EH (cell line): ENCODE measurements at regions not wholly inside any gene's neighbourhood (a gene's known extent, or its start where the extent isn't known, plus 50 kb on each side); places are given as distances from the start of the nearest gene placed in this dataset.
"Not testable (repeated sequence)": the region's sequence is repeated elsewhere in the genome, so short reads cannot be mapped to it uniquely, and the experiment has no call there.

Source experiments
- DNase-seq: peaks from one replicate; pipeline ENCODE4 v3.0.0-alpha.2; 2015; ENCODE audit warnings: low read depth

GRCh38 chrX:9342561-9343051 is 122.3 kb upstream of the TBL1X start:
- DNase-seq = peak; percentile 87

- no peak for DNase-seq
These were observed 120.9 kb upstream of the TBL1X start for GRCh38 chrX:9343971-9344370.

GRCh38 chrX:9345957-9346356 is 118.9 kb upstream of the TBL1X start:
- no peak for DNase-seq

GRCh38 chrX:9349572-9350494 is 115.0 kb upstream of the TBL1X start:
- DNase-seq = peak; percentile 58

GRCh38 chrX:9351126-9351525 is 113.7 kb upstream of the TBL1X start:
- no peak for DNase-seq

- DNase-seq = no peak
These were observed 112.6 kb upstream of the TBL1X start for GRCh38 chrX:9352243-9352642.

GRCh38 chrX:9352694-9353411 is 112.0 kb upstream of the TBL1X start:
- DNase-seq = peak; percentile 70

- no peak for DNase-seq
These were observed 109.9 kb upstream of the TBL1X start for GRCh38 chrX:9354918-9355317.

- DNase-seq = no peak
These were observed 109.1 kb upstream of the TBL1X start for GRCh38 chrX:9355739-9356138.

- DNase-seq = peak; percentile 75
These were observed 108.0 kb upstream of the TBL1X start for GRCh38 chrX:9356846-9357245.

GRCh38 chrX:9357518-9358114 is 107.2 kb upstream of the TBL1X start:
- no peak for DNase-seq

GRCh38 chrX:9362363-9362928 is 102.4 kb upstream of the TBL1X start:
- DNase-seq = no peak

- DNase-seq = no peak
These were observed 97.4 kb upstream of the TBL1X start for GRCh38 chrX:9367421-9367820.

GRCh38 chrX:9368262-9368661 is 96.6 kb upstream of the TBL1X start:
- DNase-seq = no peak

- no peak for DNase-seq
These were observed 95.0 kb upstream of the TBL1X start for GRCh38 chrX:9369802-9370291.

GRCh38 chrX:9370893-9371292 is 94.0 kb upstream of the TBL1X start:
- no peak for DNase-seq

GRCh38 chrX:9372866-9373265 is 92.0 kb upstream of the TBL1X start:
- DNase-seq = no peak

GRCh38 chrX:9373789-9374188 is 91.1 kb upstream of the TBL1X start:
- DNase-seq = no peak

GRCh38 chrX:9374555-9374954 is 90.3 kb upstream of the TBL1X start:
- DNase-seq = no peak

GRCh38 chrX:9376111-9376510 is 88.7 kb upstream of the TBL1X start:
- no peak for DNase-seq

GRCh38 chrX:9377216-9377615 is 87.6 kb upstream of the TBL1X start:
- not testable (repeated sequence) for DNase-seq
